ENCODE measurements at regions not wholly inside any gene's neighbourhood (a gene's known extent, or its start where the extent isn't known, plus 50 kb on each side); places are given as distances from the start of the nearest gene placed in this dataset.
"Not testable (repeated sequence)": the region's sequence is repeated elsewhere in the genome, so short reads cannot be mapped to it uniquely, and the experiment has no call there.

DNA sequence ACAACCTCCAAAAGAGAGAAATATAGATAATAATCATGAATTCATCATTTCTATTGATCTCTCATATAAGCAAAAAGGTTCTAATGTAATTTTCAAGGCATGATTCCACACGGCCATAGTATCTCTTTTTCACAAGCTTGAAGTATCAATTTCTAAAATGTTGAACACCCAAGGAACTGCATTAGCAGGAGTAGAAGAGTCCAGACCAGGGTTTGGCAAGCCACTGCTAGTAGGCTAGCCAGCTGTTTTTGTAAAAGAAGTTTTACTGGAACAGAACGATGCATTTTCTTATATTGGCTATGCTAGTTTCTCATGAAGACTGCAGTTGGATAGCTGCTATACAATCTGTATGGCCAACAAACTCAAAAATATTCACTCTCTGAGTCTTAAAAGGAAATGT is 481.5 kb upstream of the MIR17HG start:
- Histone ChIP-seq H3K4me3 (no peak overlapping the region), H3K9me3 (replicated peaks) (no peaks in the 10 kb centered on the region), H3K4me1 (no peaks in the 10 kb centered on the region), H3K27ac (no peak overlapping the region), H3K27me3 (no peaks in the 10 kb centered on the region), H3K36me3 (no peaks in the 10 kb centered on the region)
- DNase-seq: no peak

DNA sequence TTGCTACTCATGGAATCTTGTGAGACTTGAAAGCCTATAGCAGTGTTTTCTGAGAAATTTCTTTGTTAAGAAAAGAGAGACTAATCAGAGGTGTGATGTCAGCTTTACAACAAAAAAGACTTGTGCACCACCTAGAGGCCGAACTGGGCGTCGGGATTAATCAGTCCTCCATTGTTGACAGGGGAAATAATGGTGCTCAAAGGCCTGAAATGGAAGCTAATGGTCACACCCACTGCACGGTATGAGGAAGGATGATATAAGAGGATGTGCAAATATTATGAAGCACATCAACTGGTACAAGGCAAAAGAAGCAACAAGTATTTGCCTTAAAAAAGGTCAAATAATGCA is 480.2 kb upstream of the MIR17HG start:
- Histone ChIP-seq H3K9me3 (replicated peaks) (no peaks in the 10 kb centered on the region), H3K27me3 (no peaks in the 10 kb centered on the region), H3K36me3 (no peaks in the 10 kb centered on the region), H3K27ac (no peak overlapping the region), H3K4me3 (no peak overlapping the region), H3K4me1 (no peaks in the 10 kb centered on the region)
- DNase-seq: peak; percentile 47 to 76

DNA sequence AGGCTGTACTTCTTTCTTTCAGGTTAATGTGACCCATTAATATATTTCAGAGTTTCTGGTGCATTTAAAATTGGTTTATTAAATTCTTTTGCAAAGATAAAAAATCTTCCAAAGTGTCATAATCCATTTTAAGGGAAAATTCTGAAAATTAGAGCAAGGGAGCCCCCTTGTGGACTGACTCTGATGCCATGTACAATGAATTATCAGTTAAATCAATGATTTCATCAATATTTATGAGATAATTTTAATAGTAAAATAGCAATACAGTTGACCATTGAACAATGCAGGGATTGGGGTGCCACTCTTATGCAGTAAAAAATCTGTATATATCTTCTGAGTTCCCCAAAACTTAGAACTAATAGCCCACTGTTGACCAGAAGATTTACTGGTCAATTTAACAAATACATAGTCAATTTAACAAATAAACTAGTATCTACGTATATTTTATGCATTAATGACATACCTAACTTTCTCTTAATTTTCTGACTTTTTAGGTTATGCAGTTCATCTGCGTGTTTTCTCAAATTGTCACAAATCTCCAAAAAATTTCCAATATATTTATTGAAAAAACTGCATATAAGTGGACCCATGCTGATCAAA is 479.1 kb upstream of the MIR17HG start:
- Histone ChIP-seq H3K4me3 (no peak overlapping the region), H3K9me3 (replicated peaks) (no peaks in the 10 kb centered on the region), H3K4me1 (no peaks in the 10 kb centered on the region), H3K27me3 (no peaks in the 10 kb centered on the region), H3K27ac (no peak overlapping the region), H3K36me3 (no peaks in the 10 kb centered on the region)
- peak in 1 of 2 experiments; percentile 45 for DNase-seq

DNA sequence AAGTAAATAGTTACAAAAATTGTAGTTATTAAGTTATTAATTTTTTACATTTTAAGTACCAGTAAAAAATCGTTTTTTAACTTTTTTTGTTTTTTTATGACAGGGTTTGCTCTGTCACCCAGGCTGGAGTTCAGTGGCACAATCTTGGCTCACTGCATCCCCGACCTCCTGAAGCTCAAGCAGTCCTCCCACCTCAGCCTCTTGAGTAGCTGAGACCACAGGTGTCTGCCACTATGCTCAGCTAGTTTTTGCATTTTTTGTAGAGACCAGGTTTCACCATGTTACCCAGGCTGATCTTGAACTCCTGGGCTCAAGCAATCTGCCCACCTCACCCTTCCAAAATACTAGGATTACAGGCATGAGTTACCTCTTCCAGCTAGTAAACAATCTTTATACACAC is 477.9 kb upstream of the MIR17HG start:
- no peaks in the 10 kb centered on the region for H3K9me3 ChIP-seq (replicated peaks)
- DNase-seq: no peak
- no peaks in the 10 kb centered on the region for H3K27me3 ChIP-seq
- no peaks in the 10 kb centered on the region for H3K4me1 ChIP-seq
- H3K4me3 ChIP-seq: no peak overlapping the region
- H3K36me3 ChIP-seq: no peaks in the 10 kb centered on the region
- H3K27ac ChIP-seq: no peak overlapping the region

DNA sequence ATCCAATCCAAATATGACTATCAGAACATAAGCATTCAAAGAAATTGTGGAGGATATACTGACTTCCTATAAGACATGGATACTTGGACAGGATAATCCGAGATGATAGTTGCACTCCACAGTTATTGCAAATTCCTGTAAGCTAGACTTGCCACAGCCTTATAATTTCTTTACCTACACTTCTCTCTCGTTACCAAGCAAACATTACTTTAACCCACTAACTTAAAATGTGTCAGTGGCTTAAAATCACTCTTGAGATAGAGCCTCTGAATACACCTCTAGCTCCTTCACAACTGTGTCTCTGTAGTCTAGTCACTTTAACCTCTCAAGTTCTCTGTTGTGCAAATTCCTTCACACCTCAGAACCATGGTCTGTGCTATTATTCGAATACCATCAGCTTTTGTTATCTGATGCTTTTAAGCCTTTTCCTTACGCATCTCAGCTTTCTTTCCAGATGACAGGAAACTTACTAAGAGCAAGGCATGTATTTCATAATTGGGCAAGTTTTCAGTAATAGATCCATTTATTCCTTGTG is 474.9 kb upstream of the MIR17HG start:
- no peak overlapping the region for H3K4me3 ChIP-seq
- no peaks in the 10 kb centered on the region for H3K27me3 ChIP-seq
- no peak overlapping the region for H3K27ac ChIP-seq
- no peak for DNase-seq
- H3K36me3 ChIP-seq: no peaks in the 10 kb centered on the region
- no peaks in the 10 kb centered on the region for H3K4me1 ChIP-seq
- no peaks in the 10 kb centered on the region for H3K9me3 ChIP-seq (replicated peaks)

DNA sequence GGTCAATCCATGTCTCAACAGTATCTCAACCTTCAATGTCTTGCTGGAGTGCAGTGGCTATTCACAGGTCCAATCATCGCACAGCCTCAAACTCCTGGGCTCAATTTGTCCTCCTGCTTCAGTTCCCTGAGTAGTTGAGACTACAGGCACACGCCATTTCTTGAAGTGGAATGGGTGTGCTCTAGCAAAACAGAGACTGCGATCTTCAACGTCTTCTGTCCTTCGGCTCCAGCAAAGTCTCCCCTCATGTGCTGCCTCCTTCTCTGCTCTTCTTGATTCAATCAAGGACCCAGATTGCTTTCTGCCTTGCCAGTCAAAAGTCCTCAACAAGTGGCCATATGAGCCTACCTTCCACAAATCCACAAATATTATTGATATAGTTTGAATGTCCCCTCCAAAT is 466.7 kb upstream of the MIR17HG start:
- H3K36me3 ChIP-seq: no peaks in the 10 kb centered on the region
- no peak for DNase-seq
- no peaks in the 10 kb centered on the region for H3K4me1 ChIP-seq
- no peaks in the 10 kb centered on the region for H3K9me3 ChIP-seq (replicated peaks)
- H3K4me3 ChIP-seq: no peak overlapping the region
- H3K27ac ChIP-seq: no peak overlapping the region
- H3K27me3 ChIP-seq: no peaks in the 10 kb centered on the region

DNA sequence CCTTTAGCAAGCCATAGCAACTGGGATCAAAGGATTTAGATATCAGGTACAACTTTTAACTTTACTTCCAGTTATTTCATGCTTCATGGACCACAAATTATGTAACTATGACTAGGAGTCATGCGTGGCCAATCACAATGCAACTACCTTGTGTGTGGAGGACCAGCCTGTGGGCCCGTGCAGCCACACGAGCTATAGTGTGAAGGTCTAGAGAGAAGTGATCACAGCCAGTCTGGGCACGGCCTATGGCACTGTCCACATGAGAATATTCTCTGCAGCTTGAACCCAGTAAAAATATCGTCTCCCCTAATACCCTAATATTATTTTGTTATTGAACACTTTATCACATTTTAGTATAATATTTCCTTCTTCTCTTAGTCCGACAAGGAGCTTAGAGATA is 464.9 kb upstream of the MIR17HG start:
- Histone ChIP-seq H3K36me3 (no peaks in the 10 kb centered on the region), H3K4me3 (no peak overlapping the region), H3K27ac (no peak overlapping the region), H3K27me3 (no peaks in the 10 kb centered on the region), H3K4me1 (no peaks in the 10 kb centered on the region), H3K9me3 (replicated peaks) (no peaks in the 10 kb centered on the region)
- DNase-seq: no peak

DNA sequence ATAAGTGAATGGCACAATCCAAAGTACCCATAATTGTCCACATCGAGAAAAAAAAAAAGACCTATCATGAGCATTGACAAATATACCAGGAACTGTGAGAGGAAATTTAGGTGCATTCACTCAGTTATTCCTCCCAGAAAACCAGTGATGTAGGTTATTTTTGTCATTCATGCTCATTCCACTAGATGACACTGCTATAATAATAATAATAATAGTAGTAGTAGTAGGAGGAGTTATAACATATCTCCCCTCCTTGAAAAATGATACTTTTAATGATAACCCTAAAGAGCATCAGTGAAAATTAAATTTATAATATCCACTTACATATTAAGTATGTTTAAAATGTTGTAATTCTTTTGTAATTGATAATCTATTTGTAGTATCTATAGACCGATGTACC is 463.9 kb upstream of the MIR17HG start:
- Histone ChIP-seq H3K27ac (no peak overlapping the region), H3K9me3 (replicated peaks) (no peaks in the 10 kb centered on the region), H3K27me3 (no peaks in the 10 kb centered on the region), H3K36me3 (no peaks in the 10 kb centered on the region), H3K4me3 (no peak overlapping the region), H3K4me1 (no peaks in the 10 kb centered on the region)
- DNase-seq: no peak

DNA sequence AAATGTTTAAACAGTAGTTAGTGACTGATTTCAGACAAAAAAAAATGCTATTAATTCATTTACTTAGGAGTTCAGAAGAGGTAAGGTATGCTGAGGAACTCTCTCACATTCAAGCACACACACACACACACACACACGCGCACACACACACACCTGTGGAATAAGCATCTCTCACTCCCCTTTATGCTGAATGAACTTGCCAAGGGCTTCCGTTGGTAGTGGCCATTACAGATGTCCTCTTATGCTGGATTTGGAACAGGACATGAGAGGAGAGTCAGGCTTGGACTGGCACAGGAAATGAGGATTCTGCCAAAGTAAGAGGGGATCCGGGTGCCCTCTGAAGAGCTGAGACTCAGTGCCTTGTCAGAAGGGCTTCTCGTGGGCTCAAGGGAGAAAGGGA is 463.4 kb upstream of the MIR17HG start:
- no peaks in the 10 kb centered on the region for H3K4me1 ChIP-seq
- DNase-seq: no peak
- no peaks in the 10 kb centered on the region for H3K36me3 ChIP-seq
- no peak overlapping the region for H3K4me3 ChIP-seq
- no peak overlapping the region for H3K27ac ChIP-seq
- no peaks in the 10 kb centered on the region for H3K27me3 ChIP-seq
- H3K9me3 ChIP-seq (replicated peaks): no peaks in the 10 kb centered on the region

DNA sequence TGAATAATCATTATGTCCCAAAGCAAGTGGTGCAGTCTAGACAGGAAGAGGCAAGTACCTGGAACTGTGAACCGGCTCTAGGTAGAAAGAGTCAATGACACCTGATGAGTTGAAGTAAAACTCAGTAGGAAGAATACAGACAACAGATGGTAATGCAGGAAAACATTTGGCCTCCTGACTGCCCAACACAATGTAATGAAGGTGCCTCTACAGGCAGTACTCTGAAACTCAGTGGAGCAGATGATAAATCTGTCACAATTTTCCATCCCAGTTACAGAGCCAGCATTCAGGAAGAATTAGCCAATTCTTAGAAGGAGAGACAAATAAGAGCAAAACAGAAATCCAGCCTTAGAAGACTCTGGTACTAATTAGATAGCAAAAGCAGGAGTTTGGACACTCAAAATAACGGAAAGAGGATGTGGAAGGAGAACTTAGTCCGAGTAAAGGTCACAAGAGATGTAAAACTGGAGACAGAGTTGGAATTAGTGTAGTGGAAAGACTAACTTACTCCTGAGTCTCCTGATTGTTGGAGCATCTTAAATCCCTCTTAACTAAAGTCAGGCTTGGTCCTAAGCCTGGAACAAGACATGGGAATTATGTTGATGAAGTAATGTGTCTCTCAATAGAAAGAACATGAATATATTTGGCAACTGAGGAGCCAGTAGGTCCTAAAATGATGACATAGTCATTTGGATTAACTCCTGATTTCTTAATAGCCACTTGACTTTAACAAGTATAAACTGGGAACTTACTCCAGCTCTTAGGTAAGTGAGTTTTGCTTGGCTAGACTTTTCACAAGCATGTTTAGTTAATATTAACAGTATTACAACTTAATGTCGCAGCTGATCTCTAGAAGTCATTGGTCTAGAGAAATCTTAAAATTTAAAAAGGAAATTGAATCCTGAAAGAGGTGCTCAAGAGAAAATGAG is 457.3 kb upstream of the MIR17HG start:
- H3K9me3 ChIP-seq (replicated peaks): no peaks in the 10 kb centered on the region
- no peaks in the 10 kb centered on the region for H3K27me3 ChIP-seq
- DNase-seq: no peak
- no peak overlapping the region for H3K27ac ChIP-seq
- no peaks in the 10 kb centered on the region for H3K36me3 ChIP-seq
- H3K4me1 ChIP-seq: no peaks in the 10 kb centered on the region
- H3K4me3 ChIP-seq: no peak overlapping the region

DNA sequence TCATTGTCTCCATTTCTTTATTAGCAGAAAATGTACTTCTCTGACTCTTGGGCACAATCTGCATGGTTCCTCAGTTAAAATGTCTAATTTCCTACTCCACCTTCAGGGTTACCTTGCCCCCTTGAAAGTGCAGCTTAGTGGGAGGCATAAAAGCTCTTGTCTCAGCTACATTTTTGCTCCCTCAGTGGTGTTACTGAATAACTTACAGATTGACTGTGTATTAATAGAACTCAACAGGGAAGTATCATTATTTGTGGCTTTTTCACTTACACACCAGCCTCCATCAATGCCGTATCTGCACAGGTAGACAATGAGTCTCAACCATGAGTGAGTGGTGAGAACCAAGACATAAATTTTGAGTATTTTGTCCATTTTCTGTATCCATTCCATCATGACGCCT is 456.2 kb upstream of the MIR17HG start:
- Histone ChIP-seq H3K36me3 (no peaks in the 10 kb centered on the region), H3K4me3 (no peak overlapping the region), H3K27me3 (no peaks in the 10 kb centered on the region), H3K9me3 (replicated peaks) (no peaks in the 10 kb centered on the region), H3K27ac (no peak overlapping the region), H3K4me1 (no peaks in the 10 kb centered on the region)
- no peak for DNase-seq

DNA sequence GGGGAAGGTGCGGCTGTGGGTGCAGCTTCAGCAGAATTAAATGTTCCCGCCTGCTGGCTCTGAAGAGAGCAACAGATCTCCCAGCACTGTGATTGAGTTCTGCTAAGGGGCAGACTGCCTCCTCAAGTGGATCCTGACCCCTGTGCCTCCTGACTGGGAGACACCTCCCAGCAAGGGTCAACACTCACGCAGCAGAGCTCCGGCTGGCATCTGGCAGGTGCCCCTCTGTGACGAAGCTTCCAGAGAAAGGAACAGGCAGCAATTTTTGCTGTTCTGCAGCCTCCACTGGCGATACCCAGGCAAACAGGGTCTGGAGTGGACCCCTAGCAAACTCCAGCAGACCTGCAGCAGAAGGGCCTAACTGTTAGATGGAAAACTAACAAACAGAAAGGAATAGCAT is 454.3 kb upstream of the MIR17HG start:
- not testable (repeated sequence) for H3K4me1 ChIP-seq; DNase-seq; H3K27me3 ChIP-seq; H3K4me3 ChIP-seq; H3K9me3 ChIP-seq (replicated peaks); H3K27ac ChIP-seq; H3K36me3 ChIP-seq

DNA sequence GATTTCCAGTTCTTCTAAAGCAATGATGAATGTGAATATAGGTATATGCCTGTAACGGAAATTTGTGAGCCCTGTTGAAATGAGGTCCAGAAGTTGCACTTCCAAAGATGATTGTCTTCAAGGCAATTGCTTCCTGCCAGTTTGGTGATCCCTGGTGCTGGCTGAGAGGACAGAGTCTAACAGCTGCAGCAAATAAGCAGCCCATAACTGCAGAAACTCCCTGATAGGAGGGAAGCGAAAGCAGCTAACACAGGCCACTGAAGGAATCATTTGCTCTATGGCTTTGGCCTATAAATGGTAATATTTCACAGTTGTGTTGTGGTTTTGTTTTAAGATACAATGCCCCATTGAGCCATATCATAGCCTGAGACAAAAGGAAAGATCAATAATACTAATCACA is 451.5 kb upstream of the MIR17HG start:
- Histone ChIP-seq H3K27me3 (no peaks in the 10 kb centered on the region), H3K36me3 (no peaks in the 10 kb centered on the region), H3K27ac (no peak overlapping the region), H3K9me3 (replicated peaks) (no peaks in the 10 kb centered on the region), H3K4me3 (no peak overlapping the region), H3K4me1 (no peaks in the 10 kb centered on the region)
- peak; percentile 47 to 73 for DNase-seq

DNA sequence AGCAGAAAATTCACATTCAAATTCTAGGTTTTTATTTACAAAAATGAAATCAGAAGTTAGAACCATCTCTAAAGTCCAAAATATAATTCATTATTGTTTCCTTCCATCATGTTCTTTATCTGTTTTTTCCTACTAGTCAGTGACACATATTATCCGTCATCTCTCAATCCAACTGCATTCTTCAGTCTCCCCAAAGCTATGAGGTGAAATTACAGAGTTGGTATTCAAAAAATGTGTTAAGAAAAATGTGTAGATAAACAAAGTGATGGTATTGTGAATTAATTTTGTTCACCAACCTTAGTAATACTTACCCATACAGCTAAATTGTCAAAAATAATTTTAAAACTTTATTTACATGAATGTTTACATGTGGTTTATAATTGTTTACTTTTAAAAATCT is 448.7 kb upstream of the MIR17HG start:
- H3K27ac ChIP-seq: no peak overlapping the region
- DNase-seq: no peak
- H3K4me1 ChIP-seq: no peaks in the 10 kb centered on the region
- H3K36me3 ChIP-seq: no peaks in the 10 kb centered on the region
- no peak overlapping the region for H3K4me3 ChIP-seq
- no peaks in the 10 kb centered on the region for H3K27me3 ChIP-seq
- no peaks in the 10 kb centered on the region for H3K9me3 ChIP-seq (replicated peaks)

DNA sequence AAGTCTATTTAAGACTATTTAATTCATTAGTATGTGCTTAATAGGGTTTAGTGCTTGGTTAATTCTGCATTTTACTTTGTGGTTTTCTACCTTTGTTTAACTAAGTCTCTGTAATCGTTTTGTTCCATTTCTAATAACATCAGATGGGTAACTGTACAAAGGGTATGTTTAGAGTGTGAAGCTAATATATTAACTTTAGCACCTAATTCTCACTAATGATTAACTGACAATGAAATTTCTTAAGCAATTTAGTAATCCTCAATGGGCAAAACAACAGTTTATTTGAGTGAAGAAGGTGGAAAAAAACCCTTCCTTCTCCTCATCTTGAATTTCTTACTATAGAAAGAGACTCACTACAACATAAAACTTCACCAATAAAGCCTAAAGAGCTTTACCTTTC is 448.1 kb upstream of the MIR17HG start:
- no peak overlapping the region for H3K27ac ChIP-seq
- no peak overlapping the region for H3K4me3 ChIP-seq
- no peaks in the 10 kb centered on the region for H3K27me3 ChIP-seq
- H3K9me3 ChIP-seq (replicated peaks): no peaks in the 10 kb centered on the region
- no peak for DNase-seq
- H3K36me3 ChIP-seq: no peaks in the 10 kb centered on the region
- no peaks in the 10 kb centered on the region for H3K4me1 ChIP-seq

DNA sequence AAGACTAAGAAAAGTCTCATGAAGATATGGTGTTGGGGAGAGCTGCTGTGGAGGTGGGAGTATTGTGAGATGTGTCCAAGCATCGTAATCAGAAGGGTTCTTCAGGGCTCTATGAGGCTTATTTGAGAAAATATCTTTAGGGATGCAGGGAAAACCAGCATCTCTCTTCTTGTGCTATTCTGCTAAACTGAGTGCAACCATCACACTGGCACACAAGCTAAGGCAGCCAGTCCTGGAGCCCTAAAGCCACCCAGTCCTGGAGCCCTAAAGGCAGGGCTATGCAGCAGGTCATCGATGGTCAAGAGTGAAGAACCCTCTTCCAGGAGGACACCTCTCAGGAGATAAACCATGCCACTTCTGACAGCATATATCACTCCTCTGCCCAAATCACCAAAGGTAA is 445.2 kb upstream of the MIR17HG start:
- Histone ChIP-seq H3K27ac (no peak overlapping the region), H3K9me3 (replicated peaks) (no peaks in the 10 kb centered on the region), H3K27me3 (no peaks in the 10 kb centered on the region), H3K4me1 (no peaks in the 10 kb centered on the region), H3K4me3 (no peak overlapping the region), H3K36me3 (no peaks in the 10 kb centered on the region)
- DNase-seq: no peak
